NCI-H2196 (cell line): ENCODE measurements at regions not wholly inside any gene's neighbourhood (a gene's known extent, or its start where the extent isn't known, plus 50 kb on each side); places are given as distances from the start of the nearest gene placed in this dataset.

ENCODE experiments used
- DNase-seq: peaks from one replicate; lab custom pipeline; 2025; ENCODE audit not compliant: unreplicated experiment; lab: John Stamatoyannopoulos, UW

DNA sequence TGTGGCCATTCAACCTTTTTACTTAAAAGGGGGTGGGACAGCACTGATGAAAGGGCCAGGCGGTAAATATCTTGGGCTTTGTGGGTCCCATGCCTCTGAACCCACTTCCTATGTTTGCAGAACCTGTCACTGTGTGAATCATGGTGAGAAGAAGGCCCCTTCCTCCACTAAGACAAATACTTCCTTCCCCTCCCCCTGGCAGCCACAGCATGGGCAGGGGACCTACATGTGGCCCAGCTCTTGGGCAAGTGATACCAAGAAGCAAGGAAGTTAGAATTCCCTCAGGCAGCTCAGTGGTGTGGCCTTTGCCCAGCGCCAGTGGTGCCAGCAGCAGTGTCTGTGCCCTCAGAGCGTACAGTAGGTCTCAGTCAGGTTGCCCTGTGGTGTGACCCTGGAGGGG is 168.6 kb downstream of the TRIM33 start:
- no peak for DNase-seq

GRCh38 chr1:114341856-114342255 is 169.1 kb downstream of the TRIM33 start:
- no peak for DNase-seq

GRCh38 chr1:114341299-114341698 is 169.7 kb downstream of the TRIM33 start:
- DNase-seq = no peak

DNA sequence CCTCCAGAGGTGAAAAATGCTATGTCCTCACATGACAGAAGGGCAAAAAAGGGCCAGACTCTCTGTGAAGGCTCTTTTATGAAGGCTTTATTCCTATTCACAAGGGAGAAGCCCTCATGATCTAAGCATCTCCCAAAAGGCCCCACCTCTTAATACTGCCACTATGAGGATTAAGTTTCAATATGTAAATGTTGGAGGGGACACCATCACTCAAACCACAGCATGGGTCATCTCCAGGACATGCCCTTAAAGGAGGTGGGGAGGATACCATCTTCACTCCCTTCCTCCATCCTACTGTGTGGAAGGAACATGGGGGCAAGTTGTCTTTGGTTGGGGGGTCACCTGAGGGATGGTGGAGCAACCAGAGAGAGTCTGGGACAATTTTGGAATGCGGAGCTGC is 170.1 kb downstream of the TRIM33 start:
- DNase-seq = no peak

DNA sequence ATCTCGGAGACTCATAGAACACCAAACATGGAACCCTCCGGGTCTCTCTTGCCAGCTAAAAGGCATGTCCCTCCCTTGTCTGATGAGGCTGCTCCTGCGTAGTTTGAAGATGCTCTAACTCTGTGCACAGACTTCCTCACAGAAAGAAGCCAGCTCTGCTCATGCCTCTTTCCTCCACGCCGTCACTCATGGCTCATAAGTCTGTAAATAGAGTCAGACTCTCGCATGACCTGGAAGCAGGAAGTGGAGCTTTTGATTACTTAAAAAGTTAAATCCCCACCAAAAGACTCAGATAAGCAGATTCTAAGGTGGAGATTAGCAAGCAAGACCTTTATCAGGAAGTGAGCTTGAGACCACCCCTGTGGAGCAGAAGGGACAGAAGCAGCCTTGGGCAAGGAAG is 171.6 kb downstream of the TRIM33 start:
- no peak for DNase-seq

- no peak for DNase-seq
Measured at GRCh38 chr1:114338191-114338890, 172.7 kb downstream of the TRIM33 start.

GRCh38 chr1:114337417-114337816 is 173.6 kb downstream of the TRIM33 start:
- no peak for DNase-seq

GRCh38 chr1:114336360-114336759 is 174.6 kb downstream of the TRIM33 start:
- no peak for DNase-seq

DNA sequence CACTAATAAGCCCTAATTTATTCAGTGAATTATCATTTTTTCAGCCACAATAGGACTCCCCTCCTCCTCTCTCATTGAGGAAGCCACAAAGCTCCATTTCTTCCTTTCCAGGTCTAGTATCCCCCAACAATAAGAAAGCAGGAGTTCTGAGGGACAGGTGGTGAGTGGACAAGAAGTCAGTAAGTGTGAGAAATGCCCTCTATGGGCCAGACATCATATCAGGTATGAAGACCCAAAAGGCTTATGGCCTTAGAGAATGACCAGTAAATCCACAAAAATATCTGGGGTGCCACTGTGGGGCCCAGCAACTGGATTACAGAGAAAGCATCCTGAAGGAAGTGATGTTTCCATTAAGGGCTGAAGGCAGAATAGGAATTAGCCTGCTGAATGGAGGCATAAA is 175.7 kb downstream of the TRIM33 start:
- DNase-seq = no peak

GRCh38 chr1:114334297-114334696 is 176.7 kb downstream of the TRIM33 start:
- no peak for DNase-seq

- DNase-seq = no peak
Measured at GRCh38 chr1:114333690-114334089, 177.3 kb downstream of the TRIM33 start.

GRCh38 chr1:114331936-114332335 is 178.3 kb upstream of the SYT6 start:
- DNase-seq = no peak

DNA sequence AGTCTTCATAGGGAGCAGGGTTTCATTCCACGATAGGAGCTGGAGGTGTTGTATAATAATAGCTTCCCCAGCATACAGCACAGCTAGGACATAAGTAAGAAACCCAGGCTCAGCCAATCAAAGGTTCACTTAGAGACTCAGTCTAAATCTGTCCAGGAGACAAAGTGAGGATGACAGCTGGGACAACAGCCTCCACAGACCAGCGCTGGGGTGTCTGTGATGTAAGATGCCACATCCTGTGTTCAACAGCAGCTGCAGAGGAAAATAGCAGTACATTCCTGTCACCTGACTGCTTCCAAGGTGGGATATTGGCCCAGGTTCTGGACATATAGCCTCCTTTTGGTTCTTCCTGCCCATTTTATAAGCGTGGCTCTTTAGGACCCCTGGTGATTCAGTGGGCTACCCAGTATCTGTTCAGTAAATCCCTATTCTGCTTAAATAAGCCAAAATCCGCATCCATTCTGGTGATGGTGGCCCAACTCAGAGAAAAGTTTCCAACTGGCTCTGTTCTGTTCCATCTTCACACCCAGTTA is 176.8 kb upstream of the SYT6 start:
- DNase-seq = no peak

DNA sequence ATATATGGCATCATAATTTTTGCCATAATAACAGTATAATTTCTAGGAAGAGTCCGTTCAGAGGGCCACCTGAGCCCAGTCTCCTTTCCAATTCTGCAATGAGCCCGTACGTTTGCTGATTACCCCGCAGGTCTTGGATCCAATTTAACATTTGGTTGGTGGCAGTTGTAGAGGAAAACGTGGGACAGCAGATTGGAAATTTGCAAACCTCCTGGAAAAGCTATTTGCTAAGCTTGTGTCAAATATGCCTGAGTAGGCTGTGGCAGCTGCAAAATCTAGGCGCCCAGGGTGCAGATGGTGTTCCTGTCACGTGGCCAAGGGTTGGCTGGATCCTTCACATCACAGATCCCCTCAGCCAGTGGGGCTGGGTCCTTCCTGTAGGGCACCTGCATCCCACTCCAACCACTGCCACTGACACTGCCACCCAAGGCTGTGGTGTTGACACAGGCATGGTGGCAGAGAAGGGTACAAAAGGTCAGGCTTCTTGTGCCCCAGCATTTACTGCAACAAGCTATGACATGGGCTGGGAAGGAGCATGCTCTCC is 174.8 kb upstream of the SYT6 start:
- no peak for DNase-seq

DNA sequence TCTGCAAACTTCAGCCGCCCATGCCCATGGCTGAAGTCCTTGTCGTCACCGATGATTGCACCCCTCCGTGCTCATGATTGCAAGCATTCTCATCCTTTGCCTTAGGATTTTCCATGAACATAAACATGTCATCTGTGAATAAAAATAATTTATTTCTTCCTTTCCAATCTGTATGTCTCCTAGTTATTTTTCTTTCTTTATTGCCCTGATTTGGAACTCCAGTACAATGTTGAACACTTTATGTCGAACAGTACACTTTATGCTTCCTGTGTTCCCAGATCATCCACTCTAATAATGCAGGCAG is 170.9 kb upstream of the SYT6 start:
- no peak for DNase-seq

DNA sequence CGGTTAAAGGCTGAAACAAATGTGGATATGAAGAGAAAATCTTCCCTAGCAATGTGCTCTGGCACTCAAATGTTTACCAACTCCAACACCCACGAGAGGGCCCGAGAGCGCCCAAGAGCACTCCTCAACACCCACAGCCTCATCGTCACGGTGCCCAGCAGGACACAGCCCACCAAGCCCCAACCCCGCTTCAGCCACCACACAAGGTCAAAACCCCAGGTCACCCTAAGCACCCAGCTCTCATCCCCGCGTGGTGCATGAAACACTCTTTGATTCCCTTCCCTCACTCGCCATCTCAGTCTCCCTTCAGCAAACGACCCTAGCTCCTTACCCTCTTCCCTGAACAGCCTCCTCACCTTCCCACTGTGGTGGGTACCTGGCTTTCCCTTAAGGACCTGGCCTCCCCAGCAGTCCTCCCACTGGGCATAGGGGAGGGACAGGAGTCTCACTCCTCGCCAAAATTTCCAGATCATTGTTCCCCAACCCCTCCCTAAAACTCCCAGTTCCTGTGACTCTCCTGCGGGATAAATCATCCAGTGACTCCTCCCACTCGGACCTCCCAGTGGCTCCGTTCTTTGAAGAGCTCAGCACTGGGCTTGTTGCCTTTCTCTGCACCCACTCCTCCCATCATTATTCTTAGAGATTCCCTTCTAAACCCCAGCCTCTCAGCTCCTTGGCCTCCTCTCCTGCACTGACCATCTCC is 170.4 kb upstream of the SYT6 start:
- DNase-seq = no peak

GRCh38 chr1:114322734-114323133 is 169.1 kb upstream of the SYT6 start:
- no peak for DNase-seq

- DNase-seq = no peak
Measured at GRCh38 chr1:114322207-114322606, 168.5 kb upstream of the SYT6 start.

DNA sequence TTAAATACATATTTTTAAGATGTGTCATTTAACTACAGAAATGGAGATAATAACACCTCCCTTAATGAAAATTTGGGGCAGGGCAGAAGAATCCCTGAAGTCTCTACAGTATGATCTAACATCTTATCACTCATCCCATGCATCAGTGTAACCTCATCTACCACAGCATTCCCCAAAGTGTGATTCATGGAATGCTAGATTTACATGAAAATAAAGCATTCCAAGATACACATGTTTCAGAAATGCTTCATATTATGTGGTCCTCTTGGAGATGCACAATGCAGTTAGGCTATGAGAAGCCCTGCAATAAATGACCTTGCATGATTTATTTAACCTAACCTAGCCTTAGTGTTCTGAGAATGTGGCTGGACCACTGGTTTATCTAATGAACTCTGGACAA is 166.9 kb upstream of the SYT6 start:
- DNase-seq = no peak

- DNase-seq = no peak
Measured at GRCh38 chr1:114319418-114319817, 165.7 kb upstream of the SYT6 start.

DNA sequence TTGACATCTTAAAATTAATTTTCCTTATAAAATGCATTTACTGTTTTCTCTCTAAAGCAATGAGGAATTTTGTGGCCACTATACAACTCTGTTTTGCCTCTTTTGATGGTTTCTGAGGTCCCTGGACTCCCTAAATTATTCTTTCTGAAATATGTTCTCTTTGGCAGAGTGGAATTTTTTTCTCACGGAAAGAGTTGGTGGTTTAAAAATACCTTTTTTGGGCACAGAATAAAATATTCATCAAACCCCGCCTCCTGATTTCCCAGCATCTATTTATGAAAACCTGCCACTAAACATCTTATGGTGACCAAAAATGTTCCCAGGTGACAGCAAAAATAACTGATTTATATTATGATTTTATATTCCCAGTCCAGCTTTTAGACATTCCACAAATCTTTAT is 165.3 kb upstream of the SYT6 start:
- no peak for DNase-seq

DNA sequence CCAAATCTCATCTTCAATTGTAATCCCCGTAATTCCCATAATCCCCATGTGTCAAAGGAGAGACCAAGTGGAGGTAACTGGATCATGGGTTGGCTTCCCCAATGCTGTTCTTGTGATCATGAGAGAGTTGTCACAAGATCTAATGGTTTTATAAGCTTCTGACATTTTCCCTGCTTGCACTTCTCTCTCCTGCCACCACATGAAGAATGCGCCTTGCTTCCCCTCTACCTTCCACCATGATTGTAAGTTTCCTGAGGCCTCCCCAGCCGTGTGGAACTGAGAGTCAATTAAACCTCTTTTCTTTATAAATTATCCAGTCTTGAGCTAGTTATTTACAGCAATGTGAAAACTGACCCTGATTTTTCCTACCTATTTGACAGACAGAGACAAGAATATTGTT is 162.5 kb upstream of the SYT6 start:
- DNase-seq = no peak

- DNase-seq = no peak
Measured at GRCh38 chr1:114315631-114316030, 162.0 kb upstream of the SYT6 start.
